HCT116 (cell line): ENCODE measurements at regions not wholly inside any gene's neighbourhood (a gene's known extent, or its start where the extent isn't known, plus 50 kb on each side); places are given as distances from the start of the nearest gene placed in this dataset.

ENCODE experiments used
- ATAC-seq: fragments of 200-7000 bp; cut with Tn5 transposase; 2 replicates; pipeline ENCODE4 v1.9.1; 2020; ENCODE audit warnings: mild to moderate bottlenecking, moderate library complexity
- BruUV-seq: library from RNA; stranded (reverse); fragments of 400-500 nt; replicated peaks from 2 replicates; lab custom pipeline; 2021; lab: Mats Ljungman, UMichigan
- CTCF ChIA-PET: fragments of 300-600 bp; sonication (Branson Sonifier 250); formaldehyde crosslinking; loops from one replicate; lab custom pipeline; 2021; ENCODE audit warnings: antibody characterized with exemption; lab: Charles Lee
- POLR2A ChIA-PET: fragments of 300-600, 350-600 bp; sonication (Branson Sonifier 250); formaldehyde crosslinking; loops from one replicate; lab custom pipeline; 2021; ENCODE audit warnings: antibody characterized with exemption; lab: Charles Lee
- RAD21 ChIA-PET, 2 experiments: fragments of 300-600 bp; sonication (Branson Sonifier 250); formaldehyde crosslinking; loops; one replicate each; lab custom pipeline; 2023; ENCODE audit warnings: low total read pairs in 2 of 2; ENCODE audit not compliant: uncharacterized antibody in 2 of 2, unreplicated experiment in 2 of 2, low non-redundant PET in 1 of 2; lab: Charles Lee
- DNase-seq: peaks from one replicate; pipeline ENCODE4 v3.0.0-alpha.2; 2010; ENCODE audit warnings: low read depth, low spot score
- H2AFZ ChIP-seq: fragments of 200-600 bp; shearing (Covaris generic), sonication (generic); 2 replicates; pipeline ENCODE4 v1.6.1; 2017; ENCODE audit warnings: low read depth, mixed run types, mixed read lengths, antibody characterized with exemption, low read length; ENCODE audit not compliant: poor library complexity, severe bottlenecking
- H3K27ac ChIP-seq: 2 replicates; pipeline ENCODE4 v1.5.1; 2012; ENCODE audit warnings: low read depth, low read length
- H3K27me3 ChIP-seq: fragments of 200-600 bp; sonication (generic); 2 replicates; pipeline ENCODE4 v1.6.1; 2016; ENCODE audit warnings: mixed run types, low read length, mixed read lengths; ENCODE audit not compliant: insufficient read depth
- H3K36me3 ChIP-seq, 2 experiments: fragments of 200-500 bp in 1 of 2; fragments of 200-600 bp in 1 of 2; sonication (Bioruptor generic) in 1 of 2; sonication (generic) in 1 of 2; 2 replicates each; pipeline versions ENCODE4 v1.5.1 to v1.6.1; 2014 to 2016; ENCODE audit warnings: low read length in 2 of 2, inconsistent platforms in 1 of 2, mixed read lengths in 1 of 2, mixed run types in 1 of 2; ENCODE audit not compliant: insufficient read depth in 2 of 2, control insufficient read depth in 1 of 2
- H3K4me1 ChIP-seq, 2 experiments: fragments of 200-600 bp in 1 of 2; sonication (generic) in 1 of 2; 2 replicates each; pipeline versions ENCODE4 v1.5.1 to v1.6.1; 2012 to 2017; ENCODE audit warnings: low read length in 2 of 2, inconsistent platforms in 1 of 2, mild to moderate bottlenecking in 1 of 2, mixed read lengths in 1 of 2, mixed run types in 1 of 2, moderate library complexity in 1 of 2; ENCODE audit not compliant: insufficient read depth in 2 of 2, control insufficient read depth in 1 of 2
- H3K4me2 ChIP-seq: fragments of 200-600 bp; sonication (generic); 2 replicates; pipeline ENCODE4 v1.6.1; 2017; ENCODE audit warnings: mixed run types, low read length, mixed read lengths
- H3K4me3 ChIP-seq, 2 experiments: fragments of 200-600 bp in 1 of 2; sonication (generic) in 1 of 2; replicated peaks in 1 of 2; 2 replicates each; pipeline ENCODE4 v1.5.1; 2011 to 2016; ENCODE audit warnings: low read length in 2 of 2, control low read depth in 1 of 2, low read depth in 1 of 2, mild to moderate bottlenecking in 1 of 2, mixed read lengths in 1 of 2, mixed run types in 1 of 2
- H3K79me2 ChIP-seq: fragments of 200-600 bp; sonication (generic); 2 replicates; pipeline ENCODE4 v1.6.1; 2017; ENCODE audit warnings: mild to moderate bottlenecking, mixed run types, low read length, moderate library complexity, mixed read lengths; ENCODE audit not compliant: insufficient read depth
- H3K9ac ChIP-seq: fragments of 200-600 bp; sonication (generic); 2 replicates; pipeline ENCODE4 v1.6.1; 2016; ENCODE audit warnings: low read length, mixed read lengths
- H3K9me2 ChIP-seq: fragments of 200-600 bp; sonication (generic), shearing (Covaris generic); 2 replicates; pipeline ENCODE4 v1.6.1; 2017; ENCODE audit warnings: mixed run types, mild to moderate bottlenecking, moderate library complexity; ENCODE audit not compliant: insufficient read depth
- H3K9me3 ChIP-seq, 2 experiments: fragments of 200-500 bp in 1 of 2; fragments of 200-600 bp in 1 of 2; sonication (Bioruptor generic) in 1 of 2; sonication (generic) in 1 of 2; 2 replicates each; pipeline ENCODE4 v1.6.1; 2014 to 2017; ENCODE audit warnings: low read length in 2 of 2, mixed read lengths in 2 of 2, inconsistent platforms in 1 of 2, low read depth in 1 of 2, mild to moderate bottlenecking in 1 of 2, mixed run types in 1 of 2, moderate library complexity in 1 of 2; ENCODE audit not compliant: control insufficient read depth in 1 of 2, insufficient read depth in 1 of 2
- H4K20me1 ChIP-seq: fragments of 200-600 bp; sonication (generic), shearing (Covaris generic); 2 replicates; pipeline ENCODE4 v1.6.1; 2017; ENCODE audit warnings: mixed run types, mild to moderate bottlenecking, moderate library complexity; ENCODE audit not compliant: insufficient read depth
- ATF3 ChIP-seq: IDR thresholded peaks from 2 replicates; pipeline ENCODE4 v1.6.1; 2012
- CBX3 ChIP-seq: IDR thresholded peaks from 2 replicates; pipeline ENCODE4 v1.6.1; 2012; ENCODE audit warnings: low read depth
- EZH2 ChIP-seq: fragments of 200-600 bp; sonication (generic); IDR thresholded peaks from 2 replicates; pipeline ENCODE4 v1.6.1; 2017; ENCODE audit warnings: antibody characterized with exemption, mixed run types
- EZH2phosphoT487 ChIP-seq: fragments of 200-600 bp; IDR thresholded peaks from 2 replicates; pipeline ENCODE4 v1.6.1; 2018; ENCODE audit warnings: antibody characterized with exemption, borderline replicate concordance
- JUND ChIP-seq: IDR thresholded peaks from 2 replicates; pipeline ENCODE4 v1.6.1; 2012
- MAX ChIP-seq: IDR thresholded peaks from 2 replicates; pipeline ENCODE4 v1.6.1; 2012
- POLR2A ChIP-seq: IDR thresholded peaks from 2 replicates; pipeline ENCODE4 v1.7.0; 2011; ENCODE audit warnings: borderline replicate concordance; ENCODE audit not compliant: insufficient read depth, insufficient read length; ENCODE audit errors: extremely low read depth
- REST ChIP-seq: IDR thresholded peaks from 2 replicates; pipeline ENCODE4 v1.6.1; 2012; ENCODE audit warnings: low read depth
- SIN3A ChIP-seq: IDR thresholded peaks from 2 replicates; pipeline ENCODE4 v1.6.1; 2012; ENCODE audit warnings: low read depth
- SRF ChIP-seq: IDR thresholded peaks from 2 replicates; pipeline ENCODE4 v1.6.1; 2012; ENCODE audit warnings: low read depth
- TCF7L2 ChIP-seq: IDR thresholded peaks from 2 replicates; pipeline ENCODE4 v1.7.0; 2011; ENCODE audit warnings: borderline replicate concordance, inconsistent platforms; ENCODE audit not compliant: insufficient read depth, insufficient read length; ENCODE audit errors: extremely low read depth
- YY1 ChIP-seq: IDR thresholded peaks from 2 replicates; pipeline ENCODE4 v1.6.1; 2011; ENCODE audit warnings: low read length, low read depth, moderate library complexity, mild to moderate bottlenecking; ENCODE audit not compliant: insufficient replicate concordance; ENCODE audit errors: extremely low read depth
- ZBTB33 ChIP-seq: IDR thresholded peaks from 2 replicates; pipeline ENCODE4 v1.6.1; 2011; ENCODE audit warnings: mild to moderate bottlenecking, low read length, moderate library complexity; ENCODE audit not compliant: insufficient replicate concordance; ENCODE audit errors: extremely low read depth
- ZFX ChIP-seq: fragments of 450-650 bp; IDR thresholded peaks from 2 replicates; pipeline ENCODE4 v1.6.1; 2017
- ZNF274 ChIP-seq: fragments of 200-500 bp; sonication (Bioruptor generic); IDR thresholded peaks from 2 replicates; pipeline ENCODE4 v1.6.1; 2014; ENCODE audit warnings: mild to moderate bottlenecking, low read depth, low read length, inconsistent platforms
- intact Hi-C: fragments of 100-400 bp; cut with micrococcal nuclease; formaldehyde crosslinking; loops from 2 replicates; pipeline ENCODE4 v1.10.0; 2022

GRCh38 chr10:30215141-30215540 lies 133.9 kb downstream of the MTPAP start:
- Histone ChIP-seq H3K36me3 (no peaks in the 10 kb centered on the region), H3K79me2 (no peaks in the 10 kb centered on the region), H2AFZ (no peak overlapping the region), H3K9ac (no peak overlapping the region), H3K4me2 (no peak overlapping the region), H3K4me1 (no peaks in the 10 kb centered on the region), H3K27me3 (no peaks in the 10 kb centered on the region; the same call in 1 of the 2 replicates), H3K27ac (no peak overlapping the region), H3K4me3 (no peak overlapping the region), H3K9me3 (no peaks in the 10 kb centered on the region), H3K9me2 (no peaks in the 10 kb centered on the region), H4K20me1 (no peaks in the 10 kb centered on the region)
- CTCF ChIA-PET, result no interaction called here
- DNase-seq (no peak), ATAC-seq (no peak)
- RAD21 ChIA-PET, result no interaction called here
- intact Hi-C loops, result no loop called here
- POLR2A ChIA-PET, result no interaction called here
- TF ChIP-seq EZH2 (no peak), POLR2A (no peak), REST (no peak), JUND (no peak), SRF (no peak), ZFX (no peak), YY1 (no peak), MAX (no peak), ATF3 (no peak), CBX3 (no peak), SIN3A (no peak), EZH2phosphoT487 (no peak), ZNF274 (no peak), ZBTB33 (no peak), TCF7L2 (no peak)
- BruUV-seq, result no TSS peak
